BE2C (cell line): ENCODE measurements at regions not wholly inside any gene's neighbourhood (a gene's known extent, or its start where the extent isn't known, plus 50 kb on each side); places are given as distances from the start of the nearest gene placed in this dataset.

Source experiments
- DNase-seq: peaks from one replicate; pipeline ENCODE4 v3.0.0-alpha.2; 2020
- H3K27me3 ChIP-seq: fragments of 250-450 bp; sonication (Bioruptor Pico); 2 replicates; pipeline ENCODE4 v1.5.1; 2020; ENCODE audit warnings: mild to moderate bottlenecking
- H3K36me3 ChIP-seq: fragments of 250-450 bp; sonication (Bioruptor Pico); 2 replicates; pipeline ENCODE4 v1.5.1; 2020; ENCODE audit warnings: mild to moderate bottlenecking
- H3K4me1 ChIP-seq: fragments of 250-450 bp; sonication (Bioruptor Pico); 2 replicates; pipeline ENCODE4 v1.5.1; 2020
- H3K4me3 ChIP-seq: 2 replicates; pipeline ENCODE4 v1.5.1; 2011; ENCODE audit warnings: low read depth, low read length
- H3K9me3 ChIP-seq: fragments of 250-450 bp; sonication (Bioruptor Pico); 2 replicates; pipeline ENCODE4 v1.5.1; 2020
- CTCF ChIP-seq: IDR thresholded peaks from 2 replicates; pipeline ENCODE4 v1.5.1; 2012; ENCODE audit warnings: mild to moderate bottlenecking, low read depth, low read length

- Histone ChIP-seq H3K4me1 (no peaks in the 10 kb centered on the region), H3K4me3 (no peak overlapping the region), H3K36me3 (no peaks in the 10 kb centered on the region), H3K9me3 (no peaks in the 10 kb centered on the region), H3K27me3 (no peaks in the 10 kb centered on the region)
- no peak for DNase-seq
- no peak for TF ChIP-seq CTCF
Measured at GRCh38 chr10:2108496-2108895, 371.2 kb upstream of the ADARB2 start.

GRCh38 chr10:2106641-2107040 lies 369.3 kb upstream of the ADARB2 start:
- Histone ChIP-seq H3K4me3 (no peak overlapping the region), H3K27me3 (no peaks in the 10 kb centered on the region), H3K9me3 (no peaks in the 10 kb centered on the region), H3K36me3 (no peaks in the 10 kb centered on the region), H3K4me1 (no peaks in the 10 kb centered on the region)
- no peak for DNase-seq
- no peak for TF ChIP-seq CTCF

- Histone ChIP-seq H3K9me3 (no peaks in the 10 kb centered on the region), H3K27me3 (no peaks in the 10 kb centered on the region), H3K4me1 (no peaks in the 10 kb centered on the region), H3K36me3 (no peaks in the 10 kb centered on the region), H3K4me3 (no peak overlapping the region)
- TF ChIP-seq CTCF, result no peak
- DNase-seq, result no peak
Measured at GRCh38 chr10:2099321-2099720, 362.0 kb upstream of the ADARB2 start.

- TF ChIP-seq CTCF, result no peak
Measured at GRCh38 chr10:2097937-2098336, 360.6 kb upstream of the ADARB2 start.

GRCh38 chr10:2094171-2094570 lies 356.8 kb upstream of the ADARB2 start:
- Histone ChIP-seq H3K4me1 (no peaks in the 10 kb centered on the region), H3K4me3 (no peak overlapping the region), H3K36me3 (no peaks in the 10 kb centered on the region), H3K9me3 (no peaks in the 10 kb centered on the region), H3K27me3 (no peaks in the 10 kb centered on the region)
- DNase-seq, result no peak
- TF ChIP-seq CTCF, result no peak

More at GRCh38 chr10:2097937-2098336, 360.6 kb upstream of the ADARB2 start:
- Histone ChIP-seq H3K9me3 (no peaks in the 10 kb centered on the region), H3K4me1 (no peaks in the 10 kb centered on the region), H3K36me3 (no peaks in the 10 kb centered on the region), H3K4me3 (no peak overlapping the region), H3K27me3 (no peaks in the 10 kb centered on the region)
- no peak for DNase-seq

- TF ChIP-seq CTCF, result no peak
- no peaks in the 10 kb centered on the region for H3K27me3 ChIP-seq
- H3K4me3 ChIP-seq, result no peak overlapping the region
- H3K36me3 ChIP-seq, result no peaks in the 10 kb centered on the region
- DNase-seq, result no peak
- no peaks in the 10 kb centered on the region for H3K9me3 ChIP-seq
- no peaks in the 10 kb centered on the region for H3K4me1 ChIP-seq
Measured at GRCh38 chr10:2083591-2083990, 346.3 kb upstream of the ADARB2 start.
